GM12891 (cell line): ENCODE measurements at regions not wholly inside any gene's neighbourhood (a gene's known extent, or its start where the extent isn't known, plus 50 kb on each side); places are given as distances from the start of the nearest gene placed in this dataset.

Experiments used
- DNase-seq: peaks from one replicate; pipeline ENCODE4 v3.0.0; 2011; ENCODE audit warnings: low spot score; ENCODE audit not compliant: insufficient read length
- FAIRE-seq: peaks from 2 replicates; lab custom pipeline; 2011; peaks lifted over from hg19 to GRCh38; lab: Jason Lieb, UNC
- PAX5 ChIP-seq: IDR thresholded peaks from 2 replicates; pipeline ENCODE4 v1.6.1; 2011; ENCODE audit warnings: low read length, moderate library complexity, mild to moderate bottlenecking; ENCODE audit not compliant: insufficient read depth, severe bottlenecking
- POLR2A ChIP-seq: IDR thresholded peaks from 2 replicates; pipeline ENCODE4 v1.6.1; 2011; ENCODE audit warnings: low read depth, low read length, control low read depth
- POLR2AphosphoS5 ChIP-seq: IDR thresholded peaks from 2 replicates; pipeline ENCODE4 v1.6.1; 2011; ENCODE audit warnings: low read depth, low read length, control low read depth
- POU2F2 ChIP-seq: IDR thresholded peaks from 2 replicates; pipeline ENCODE4 v1.6.1; 2011; ENCODE audit warnings: low read depth, mild to moderate bottlenecking, control low read depth, low read length, moderate library complexity
- SPI1 ChIP-seq: IDR thresholded peaks from 2 replicates; pipeline ENCODE4 v1.6.1; 2011; ENCODE audit warnings: low read depth, low read length, control low read depth
- TAF1 ChIP-seq: IDR thresholded peaks from 2 replicates; pipeline ENCODE4 v1.6.1; 2011; ENCODE audit warnings: low read depth, low read length, control low read depth

GRCh38 chr6:132961610-132962009, 147.2 kb downstream of the RPS12 start:
- DNase-seq (no peak), FAIRE-seq (peak; percentile 60)
- no peak for TF ChIP-seq SPI1
- no peak for TF ChIP-seq TAF1

- FAIRE-seq (peak; percentile 88), DNase-seq (peak; percentile 8)
- peak; percentile 41; the same call in 1 of the 2 replicates for TF ChIP-seq POU2F2
- no peak for TF ChIP-seq POLR2A
These were observed 148.8 kb downstream of the RPS12 start for GRCh38 chr6:132962936-132963868.

GRCh38 chr6:132964101-132964867, 149.9 kb downstream of the RPS12 start:
- TF ChIP-seq PAX5 (no peak), POU2F2 (no peak), TAF1 (no peak), SPI1 (peak; percentile 70)
- no peak for FAIRE-seq
- DNase-seq, result no peak

- no peak for FAIRE-seq
- TF ChIP-seq POU2F2, result no peak
- no peak for TF ChIP-seq PAX5
- no peak for TF ChIP-seq SPI1
- no peak for TF ChIP-seq POLR2A
- TF ChIP-seq POLR2AphosphoS5, result no peak
- TF ChIP-seq TAF1, result no peak
- no peak for DNase-seq
These were observed 150.6 kb downstream of the RPS12 start for GRCh38 chr6:132964868-132965382.

GRCh38 chr6:132967871-132968270, 153.5 kb downstream of the RPS12 start:
- no peak for FAIRE-seq
- TF ChIP-seq POU2F2 (no peak), SPI1 (no peak)
- no peak for DNase-seq

GRCh38 chr6:132968419-132968950, 154.1 kb downstream of the RPS12 start:
- DNase-seq, result no peak
- TF ChIP-seq POU2F2 (no peak), TAF1 (no peak), POLR2A (no peak), SPI1 (no peak), POLR2AphosphoS5 (no peak), PAX5 (no peak)
- no peak for FAIRE-seq

- DNase-seq, result no peak
- FAIRE-seq, result no peak
- TF ChIP-seq POLR2AphosphoS5 (no peak), POLR2A (no peak), SPI1 (no peak), TAF1 (no peak), POU2F2 (no peak), PAX5 (no peak)
These were observed 154.8 kb downstream of the RPS12 start for GRCh38 chr6:132969196-132969595.

GRCh38 chr6:132971676-132972075, 157.3 kb downstream of the RPS12 start:
- TF ChIP-seq POLR2AphosphoS5 (no peak), POU2F2 (no peak), POLR2A (no peak), TAF1 (no peak), PAX5 (no peak), SPI1 (no peak)
- FAIRE-seq, result no peak
- DNase-seq, result no peak

GRCh38 chr6:132972254-132972653, 157.9 kb downstream of the RPS12 start:
- FAIRE-seq (no peak), DNase-seq (no peak)
- no peak for TF ChIP-seq POLR2AphosphoS5
- no peak for TF ChIP-seq SPI1
- no peak for TF ChIP-seq POU2F2
- no peak for TF ChIP-seq TAF1
- no peak for TF ChIP-seq POLR2A
- TF ChIP-seq PAX5, result no peak
